H1 (cell line): ENCODE measurements at regions not wholly inside any gene's neighbourhood (a gene's known extent, or its start where the extent isn't known, plus 50 kb on each side); places are given as distances from the start of the nearest gene placed in this dataset.

Experiments used
- CTCF ChIA-PET: fragments of 300-600 bp; sonication (Branson Sonifier 250); formaldehyde crosslinking; loops from one replicate; lab custom pipeline; 2021; ENCODE audit not compliant: partially characterized antibody; lab: Charles Lee
- POLR2A ChIA-PET: fragments of 300-600 bp; sonication (Branson Sonifier 250); formaldehyde crosslinking; loops from one replicate; lab custom pipeline; 2021; ENCODE audit warnings: inconsistent platforms; ENCODE audit not compliant: partially characterized antibody; lab: Charles Lee
- DNase-seq, 2 experiments: peaks; one replicate each; pipeline versions ENCODE4 v3.0.0 to v3.0.0-alpha.2; 2010 to 2022; ENCODE audit warnings: low spot score in 2 of 2, low read depth in 1 of 2, mixed read lengths in 1 of 2
- FAIRE-seq: peaks from 2 replicates; lab custom pipeline; 2011; peaks lifted over from hg19 to GRCh38; lab: Jason Lieb, UNC
- H2AFZ ChIP-seq: 2 replicates; pipeline ENCODE4 v1.8.1; 2012; ENCODE audit warnings: low read length, inconsistent platforms
- H2AK5ac ChIP-seq: 2 replicates; pipeline ENCODE4 v1.6.1; 2013; ENCODE audit warnings: low read depth, low read length
- H2BK120ac ChIP-seq: replicated peaks from 2 replicates; pipeline ENCODE3; 2013; ENCODE audit warnings: low read depth, low read length, inconsistent platforms
- H2BK12ac ChIP-seq: 2 replicates; pipeline ENCODE4 v1.6.1; 2013; ENCODE audit warnings: low read depth, low read length
- H2BK15ac ChIP-seq: 2 replicates; pipeline ENCODE4 v1.6.1; 2013; ENCODE audit warnings: low read length
- H2BK20ac ChIP-seq: 2 replicates; pipeline ENCODE4 v1.6.1; 2013; ENCODE audit warnings: low read length
- H2BK5ac ChIP-seq: 2 replicates; pipeline ENCODE4 v1.6.1; 2013; ENCODE audit warnings: low read depth, low read length
- H3K14ac ChIP-seq: 2 replicates; pipeline ENCODE4 v1.6.1; 2013; ENCODE audit warnings: inconsistent platforms; ENCODE audit not compliant: insufficient read length
- H3K18ac ChIP-seq: 2 replicates; pipeline ENCODE4 v1.6.1; 2013; ENCODE audit warnings: low read length; ENCODE audit errors: extremely low read depth
- H3K23ac ChIP-seq: 2 replicates; pipeline ENCODE4 v1.6.1; 2013; ENCODE audit warnings: inconsistent platforms; ENCODE audit not compliant: insufficient read length
- H3K23me2 ChIP-seq: 2 replicates; pipeline ENCODE4 v1.6.1; 2013; ENCODE audit warnings: low read depth, low read length
- H3K27ac ChIP-seq: 2 replicates; pipeline ENCODE4 v1.6.1; 2011; ENCODE audit warnings: low read depth, low read length, inconsistent platforms
- H3K27me3 ChIP-seq, 4 experiments: replicated peaks in 1 of 4; 1 replicate in 1 of 4; 2 replicates in 3 of 4; pipeline versions ENCODE4 v1.6.1 to v1.8.1; 2011 to 2013; ENCODE audit warnings: low read length in 3 of 4, mild to moderate bottlenecking in 3 of 4, inconsistent platforms in 2 of 4, mixed read lengths in 2 of 4, moderate library complexity in 1 of 4; ENCODE audit not compliant: control insufficient read depth in 3 of 4, insufficient read depth in 3 of 4; ENCODE audit errors: extremely low read depth in 1 of 4
- H3K36me3 ChIP-seq, 4 experiments: 2 replicates each; pipeline versions ENCODE4 v1.6.1 to v1.8.1; 2011 to 2013; ENCODE audit warnings: mild to moderate bottlenecking in 4 of 4, low read length in 3 of 4, moderate library complexity in 2 of 4, control low read depth in 1 of 4, inconsistent platforms in 1 of 4; ENCODE audit not compliant: insufficient read depth in 4 of 4, control insufficient read depth in 2 of 4
- H3K4ac ChIP-seq: replicated peaks from 2 replicates; pipeline ENCODE3; 2013; ENCODE audit warnings: low read length, low read depth, mixed read lengths, inconsistent platforms; ENCODE audit not compliant: insufficient read length
- H3K4me1 ChIP-seq, 4 experiments: replicated peaks in 1 of 4; 1 replicate in 1 of 4; 2 replicates in 3 of 4; pipeline versions ENCODE4 v1.6.1 to v1.8.1; 2011 to 2013; ENCODE audit warnings: low read length in 3 of 4, inconsistent platforms in 2 of 4, mixed read lengths in 1 of 4; ENCODE audit not compliant: insufficient read depth in 4 of 4, control insufficient read depth in 3 of 4
- H3K4me2 ChIP-seq, 2 experiments: 2 replicates each; pipeline versions ENCODE4 v1.6.1 to v1.8.1; 2011 to 2013; ENCODE audit warnings: low read depth in 2 of 2, low read length in 2 of 2, control low read depth in 1 of 2, inconsistent platforms in 1 of 2, mild to moderate bottlenecking in 1 of 2; ENCODE audit not compliant: insufficient read depth in 1 of 2
- H3K4me3 ChIP-seq, 4 experiments: fragments of 200-600, 300-600 bp in 1 of 4; sonication (generic), shearing (Covaris generic), sonication (Bioruptor Twin) in 1 of 4; 2 replicates each; pipeline versions ENCODE4 v1.5.1 to v1.8.1; 2011 to 2016; ENCODE audit warnings: low read length in 4 of 4, low read depth in 3 of 4, control low read depth in 2 of 4, inconsistent platforms in 2 of 4, mild to moderate bottlenecking in 2 of 4, mixed read lengths in 1 of 4, moderate library complexity in 1 of 4; ENCODE audit not compliant: insufficient read depth in 2 of 4; ENCODE audit errors: extremely low read depth in 1 of 4
- H3K56ac ChIP-seq: replicated peaks from 2 replicates; pipeline ENCODE3; 2013; ENCODE audit warnings: low read depth, mild to moderate bottlenecking, mixed read lengths, low read length, inconsistent platforms; ENCODE audit not compliant: insufficient read length
- H3K79me1 ChIP-seq: 2 replicates; pipeline ENCODE4 v1.6.1; 2013; ENCODE audit warnings: low read depth, low read length, control low read depth
- H3K79me2 ChIP-seq, 2 experiments: 2 replicates each; pipeline versions ENCODE4 v1.6.1 to v1.8.1; 2012 to 2013; ENCODE audit warnings: low read length in 2 of 2, mild to moderate bottlenecking in 2 of 2, inconsistent platforms in 1 of 2; ENCODE audit not compliant: insufficient read depth in 2 of 2, control insufficient read depth in 1 of 2
- H3K9ac ChIP-seq, 4 experiments: replicated peaks in 1 of 4; 1 replicate in 1 of 4; 2 replicates in 3 of 4; pipeline versions ENCODE4 v1.6.1 to v1.8.1; 2011 to 2013; ENCODE audit warnings: low read depth in 3 of 4, low read length in 3 of 4, control low read depth in 2 of 4, mild to moderate bottlenecking in 2 of 4, moderate library complexity in 2 of 4, inconsistent platforms in 1 of 4; ENCODE audit errors: extremely low read depth in 1 of 4
- H3K9me3 ChIP-seq, 2 experiments: 2 replicates each; pipeline versions ENCODE4 v1.6.1 to v1.8.1; 2012 to 2013; ENCODE audit warnings: mild to moderate bottlenecking in 2 of 2, moderate library complexity in 2 of 2, control low read depth in 1 of 2, inconsistent platforms in 1 of 2, low read depth in 1 of 2, low read length in 1 of 2, mixed read lengths in 1 of 2; ENCODE audit not compliant: insufficient read depth in 2 of 2
- H4K20me1 ChIP-seq, 2 experiments: replicated peaks in 1 of 2; 2 replicates each; pipeline versions ENCODE3 to v1.8.1; 2011 to 2013; ENCODE audit warnings: inconsistent platforms in 2 of 2, low read length in 2 of 2, mild to moderate bottlenecking in 1 of 2; ENCODE audit not compliant: insufficient read depth in 2 of 2, control insufficient read depth in 1 of 2
- H4K5ac ChIP-seq: 2 replicates; pipeline ENCODE4 v1.6.1; 2013; ENCODE audit warnings: low read length, low read depth, mixed read lengths, inconsistent platforms; ENCODE audit not compliant: insufficient read length
- H4K8ac ChIP-seq: 2 replicates; pipeline ENCODE4 v1.8.0; 2013; ENCODE audit warnings: mild to moderate bottlenecking, moderate library complexity, low read length, inconsistent platforms; ENCODE audit not compliant: insufficient read depth; ENCODE audit errors: extremely low read depth
- H4K91ac ChIP-seq: replicated peaks from 2 replicates; pipeline ENCODE3; 2013; ENCODE audit warnings: low read length, mixed read lengths, inconsistent platforms; ENCODE audit not compliant: insufficient read length
- CBX8 ChIP-seq: fragments of 300-800, 300-1000 bp; sonication (generic); IDR thresholded peaks from 2 replicates; pipeline ENCODE4 v1.7.1; 2016; ENCODE audit warnings: low read depth, low read length, borderline replicate concordance
- CHD2 ChIP-seq: IDR thresholded peaks from 2 replicates; pipeline ENCODE4 v1.6.1; 2012; ENCODE audit warnings: low read length, improper control_type of control experiment
- EP300 ChIP-seq, 2 experiments: IDR thresholded peaks; 1 replicate in 1 of 2; 2 replicates in 1 of 2; pipeline ENCODE4 v1.6.1; 2011 to 2012; ENCODE audit warnings: low read depth in 2 of 2, low read length in 2 of 2, mild to moderate bottlenecking in 2 of 2, borderline replicate concordance in 1 of 2, inconsistent platforms in 1 of 2, moderate library complexity in 1 of 2
- EZH2 ChIP-seq: fragments of 200-600 bp; sonication (generic); IDR thresholded peaks from 2 replicates; pipeline ENCODE4 v1.7.1; 2012; ENCODE audit warnings: low read depth, mild to moderate bottlenecking, moderate library complexity, low read length, inconsistent platforms; ENCODE audit not compliant: severe bottlenecking
- WGBS, 2 experiments: shearing (Covaris generic) in 1 of 2; methylation state at CpG; one replicate each; pipeline versions ENCODE4 v1.1.6 to v1.1.7; 2013 to 2015; ENCODE audit warnings: low lambda C conversion rate in 2 of 2, mixed read lengths in 2 of 2, inconsistent platforms in 1 of 2, low coverage in 1 of 2, missing lambda C conversion rate in 1 of 2; ENCODE audit not compliant: insufficient replicate concordance in 2 of 2, insufficient coverage in 1 of 2, insufficient read length in 1 of 2; ENCODE audit errors: extremely low coverage in 1 of 2, missing lambda C conversion rate in 1 of 2; 5-methylcytosine and 5-hydroxymethylcytosine counted together
- TF ChIP-seq, protein P1 (sequence below): IDR thresholded peaks from 2 replicates; pipeline ENCODE4 v1.6.1; 2011; ENCODE audit warnings: low read length, improper control_type of control experiment

- H2AK5ac ChIP-seq, result no peak overlapping the region
- no peaks in the 10 kb centered on the region for H3K79me2 ChIP-seq
- H4K8ac ChIP-seq, result no peak overlapping the region
- no peaks in the 10 kb centered on the region for H3K23me2 ChIP-seq
- no peaks in the 10 kb centered on the region for H3K79me1 ChIP-seq
- no peak overlapping the region for H4K5ac ChIP-seq
- H4K20me1 ChIP-seq, result no peaks in the 10 kb centered on the region
- no peak overlapping the region for H3K27ac ChIP-seq
- no peak overlapping the region for H2BK5ac ChIP-seq
- POLR2A ChIA-PET, result no interaction called here
- no peaks in the 10 kb centered on the region for H3K9me3 ChIP-seq
- H4K91ac ChIP-seq, result no peak overlapping the region
- H3K27me3 ChIP-seq, result no peaks in the 10 kb centered on the region
- no peak for FAIRE-seq
- no peak overlapping the region for H3K56ac ChIP-seq
- H3K23ac ChIP-seq, result no peak overlapping the region
- H2BK120ac ChIP-seq, result no peak overlapping the region
- no peak for DNase-seq
- CTCF ChIA-PET, result interaction anchor here (1.0 to 17.9 kb wide), 2 partner anchors 12 to 186 kb away, joined by 3 to 229 read pairs; no protein-coding TSS in a partner anchor
- WGBS, 2 experiments, result 84% methylated on average over 4 of the region's 4 CpGs; no CpG with 5 or more reads in 1 of the 2 experiments
- H3K4me2 ChIP-seq, result no peak overlapping the region
- H2BK20ac ChIP-seq, result no peak overlapping the region
- H3K4me3 ChIP-seq, result no peak overlapping the region
- H3K18ac ChIP-seq, result no peak overlapping the region
- TF ChIP-seq CHD2 (no peak), CBX8 (no peak), EZH2 (no peak), EP300 (IDR thresholded peaks at IDR 0.05; ENCODE audit: borderline replicate concordance in 1 of 2, low read depth in 2 of 2, low read length in 2 of 2) (no peak)
- TF ChIP-seq, protein P1, sequence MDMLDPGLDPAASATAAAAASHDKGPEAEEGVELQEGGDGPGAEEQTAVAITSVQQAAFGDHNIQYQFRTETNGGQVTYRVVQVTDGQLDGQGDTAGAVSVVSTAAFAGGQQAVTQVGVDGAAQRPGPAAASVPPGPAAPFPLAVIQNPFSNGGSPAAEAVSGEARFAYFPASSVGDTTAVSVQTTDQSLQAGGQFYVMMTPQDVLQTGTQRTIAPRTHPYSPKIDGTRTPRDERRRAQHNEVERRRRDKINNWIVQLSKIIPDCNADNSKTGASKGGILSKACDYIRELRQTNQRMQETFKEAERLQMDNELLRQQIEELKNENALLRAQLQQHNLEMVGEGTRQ, result no peak
- H2BK15ac ChIP-seq, result no peak overlapping the region
- H3K9ac ChIP-seq, result no peak overlapping the region
- no peak overlapping the region for H2AFZ ChIP-seq
- H2BK12ac ChIP-seq, result no peak overlapping the region
- peaks cover 0 to 4% (median under 1%) of the 10 kb centered on the region in 4 experiments; a peak in 1 of 7 replicates for H3K4me1 ChIP-seq
- H3K14ac ChIP-seq, result no peak overlapping the region
- no peaks in the 10 kb centered on the region for H3K36me3 ChIP-seq
- no peak overlapping the region for H3K4ac ChIP-seq
Observed at GRCh38 chr15:62249501-62249900, 84.4 kb upstream of the C2CD4B start.
